Choroid plexus epithelial cell (primary cell): ENCODE measurements at regions not wholly inside any gene's neighbourhood (a gene's known extent, or its start where the extent isn't known, plus 50 kb on each side); places are given as distances from the start of the nearest gene placed in this dataset.

Experiments
- DNase-seq: peaks from one replicate; pipeline ENCODE4 v3.0.0-alpha.2; 2010; ENCODE audit warnings: low read depth
- H3K4me3 ChIP-seq: 2 replicates; pipeline ENCODE4 v1.5.1; 2011; ENCODE audit warnings: low read depth, mild to moderate bottlenecking, control low read depth, low read length, moderate library complexity
- TF ChIP-seq, protein P1 (sequence below): conservative IDR thresholded peaks from 2 replicates; pipeline ENCODE4 v1.5.1; 2011; ENCODE audit warnings: low read depth, mild to moderate bottlenecking, control low read depth, inconsistent platforms, low read length, moderate library complexity

DNA sequence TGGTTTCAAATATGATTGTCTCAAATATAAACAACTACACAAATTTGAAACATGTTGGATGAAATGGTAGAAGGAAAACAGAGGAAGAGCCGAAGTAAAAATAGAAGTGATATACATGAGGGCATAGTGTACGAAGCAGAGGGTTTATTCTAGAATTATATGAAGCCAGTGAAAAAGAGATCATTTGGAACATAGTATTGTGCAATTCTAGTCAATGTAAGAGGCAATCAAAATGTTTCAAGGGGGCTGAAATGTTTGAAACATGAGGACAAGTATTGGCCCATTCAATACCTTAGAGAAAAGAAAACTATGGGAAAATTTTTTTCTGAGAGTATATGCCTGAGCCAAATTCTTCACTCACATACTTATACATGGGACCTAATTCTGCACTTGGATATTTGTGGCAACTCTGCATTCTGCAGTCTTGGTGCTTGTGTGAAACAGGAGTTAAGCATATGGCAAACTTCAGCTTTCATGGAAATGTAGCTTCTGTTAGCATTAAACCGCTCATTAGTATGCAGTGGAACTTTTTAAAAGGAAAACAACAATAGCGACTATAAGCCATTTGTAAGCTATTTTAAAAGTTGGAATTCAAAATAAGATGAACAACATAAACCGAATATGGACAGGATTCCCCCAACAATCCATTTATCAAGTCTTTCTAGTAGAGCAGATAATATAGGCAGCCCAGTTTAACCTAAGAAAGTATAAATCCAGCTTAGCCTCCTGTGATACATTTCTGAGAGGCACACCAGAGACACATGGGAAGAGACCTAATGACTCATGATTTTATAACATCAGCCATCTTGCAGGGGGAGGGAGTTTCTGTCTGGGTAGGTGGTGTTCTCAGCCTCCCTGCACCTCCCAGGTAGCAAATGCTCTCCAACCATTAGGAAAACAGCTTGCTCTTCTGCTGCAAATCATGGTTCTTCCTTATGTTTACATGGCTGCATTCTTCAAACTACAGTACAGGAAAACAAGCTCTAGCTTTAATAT lies 197.8 kb downstream of the PAX3 start:
- TF ChIP-seq, protein P1, sequence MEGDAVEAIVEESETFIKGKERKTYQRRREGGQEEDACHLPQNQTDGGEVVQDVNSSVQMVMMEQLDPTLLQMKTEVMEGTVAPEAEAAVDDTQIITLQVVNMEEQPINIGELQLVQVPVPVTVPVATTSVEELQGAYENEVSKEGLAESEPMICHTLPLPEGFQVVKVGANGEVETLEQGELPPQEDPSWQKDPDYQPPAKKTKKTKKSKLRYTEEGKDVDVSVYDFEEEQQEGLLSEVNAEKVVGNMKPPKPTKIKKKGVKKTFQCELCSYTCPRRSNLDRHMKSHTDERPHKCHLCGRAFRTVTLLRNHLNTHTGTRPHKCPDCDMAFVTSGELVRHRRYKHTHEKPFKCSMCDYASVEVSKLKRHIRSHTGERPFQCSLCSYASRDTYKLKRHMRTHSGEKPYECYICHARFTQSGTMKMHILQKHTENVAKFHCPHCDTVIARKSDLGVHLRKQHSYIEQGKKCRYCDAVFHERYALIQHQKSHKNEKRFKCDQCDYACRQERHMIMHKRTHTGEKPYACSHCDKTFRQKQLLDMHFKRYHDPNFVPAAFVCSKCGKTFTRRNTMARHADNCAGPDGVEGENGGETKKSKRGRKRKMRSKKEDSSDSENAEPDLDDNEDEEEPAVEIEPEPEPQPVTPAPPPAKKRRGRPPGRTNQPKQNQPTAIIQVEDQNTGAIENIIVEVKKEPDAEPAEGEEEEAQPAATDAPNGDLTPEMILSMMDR: no peak
- no peak for DNase-seq
- H3K4me3 ChIP-seq: no peak overlapping the region

DNA sequence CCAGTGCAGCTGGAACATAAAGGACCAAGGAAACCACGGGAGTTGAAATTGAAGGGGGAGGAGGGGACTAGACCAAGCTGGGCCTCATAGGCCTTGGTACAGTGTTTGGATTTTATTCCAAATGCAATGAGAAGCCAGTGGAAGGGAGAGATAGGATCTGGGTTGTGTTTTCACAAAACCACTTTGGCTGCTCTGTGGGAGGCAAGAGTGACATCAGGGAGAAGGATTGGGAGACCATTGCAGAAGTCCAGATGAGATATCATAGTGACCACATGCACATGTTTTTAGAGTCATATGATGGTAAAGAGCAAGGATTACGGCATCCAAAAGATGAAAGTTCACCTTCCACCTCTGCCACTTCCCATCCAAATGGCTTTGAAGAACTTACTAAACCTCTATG lies 210.2 kb downstream of the PAX3 start:
- TF ChIP-seq, protein P1: no peak
- no peak overlapping the region for H3K4me3 ChIP-seq
- DNase-seq: no peak

DNA sequence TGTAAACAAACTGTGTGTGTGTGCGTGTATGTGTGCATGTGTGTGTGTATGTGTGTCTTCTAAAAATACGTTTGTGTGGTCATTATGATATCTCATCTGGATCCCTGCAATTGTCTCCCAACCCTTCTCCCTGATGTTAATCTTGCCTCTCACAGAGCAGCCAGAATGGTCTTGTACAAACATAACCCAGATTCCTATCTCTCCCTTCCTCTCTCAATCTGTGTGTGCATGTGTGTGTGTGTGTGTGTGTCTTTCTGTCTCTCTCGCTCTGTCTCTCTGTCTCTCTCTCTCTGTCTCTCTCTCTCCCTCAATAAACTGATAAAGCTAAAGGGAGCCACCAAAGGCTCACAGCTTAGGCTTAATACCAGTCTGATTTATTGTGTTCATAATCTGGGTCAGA lies 210.8 kb downstream of the PAX3 start:
- TF ChIP-seq, protein P1: no peak
- DNase-seq: no peak
- H3K4me3 ChIP-seq: no peak overlapping the region

DNA sequence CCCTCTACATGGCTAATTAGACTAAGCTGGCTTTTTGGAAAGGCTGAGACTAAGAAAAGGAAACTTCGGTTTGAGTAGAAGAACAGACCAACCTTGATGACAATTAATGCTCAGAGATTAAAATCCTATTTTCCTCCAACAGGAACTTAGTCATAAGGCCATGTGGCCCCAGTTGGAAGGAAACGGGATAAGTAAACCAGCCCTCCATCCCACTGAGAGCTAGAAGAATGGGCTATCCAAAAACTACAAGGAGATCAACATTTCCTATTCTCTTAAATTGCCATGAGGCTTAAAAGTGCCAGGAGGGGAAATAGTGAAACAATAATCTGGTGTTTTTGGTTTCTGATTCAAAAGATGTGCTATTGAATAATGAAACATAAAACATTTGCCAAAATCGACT lies 216.6 kb downstream of the PAX3 start:
- TF ChIP-seq, protein P1: no peak
- no peak for DNase-seq
- H3K4me3 ChIP-seq: no peak overlapping the region

DNA sequence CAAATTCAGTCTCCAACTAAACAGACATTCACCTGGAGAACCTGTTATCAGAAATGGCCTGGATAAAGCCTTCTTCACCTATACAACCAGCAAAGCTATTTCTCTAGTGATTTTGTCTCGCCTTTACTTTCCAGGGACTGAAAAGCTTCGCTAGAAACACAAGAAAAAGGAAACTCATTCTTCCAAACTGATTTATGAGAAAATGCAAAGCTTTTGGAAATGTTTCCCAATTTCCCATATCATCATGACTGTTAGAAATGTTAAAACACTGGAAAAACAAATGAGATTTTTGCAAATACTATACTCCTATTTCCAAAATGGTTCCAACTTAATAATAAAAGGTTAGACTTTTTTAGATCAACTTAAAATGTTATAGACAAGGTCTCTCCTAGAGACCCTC lies 218.7 kb downstream of the PAX3 start:
- TF ChIP-seq, protein P1: no peak
- H3K4me3 ChIP-seq: no peak overlapping the region
- no peak for DNase-seq

DNA sequence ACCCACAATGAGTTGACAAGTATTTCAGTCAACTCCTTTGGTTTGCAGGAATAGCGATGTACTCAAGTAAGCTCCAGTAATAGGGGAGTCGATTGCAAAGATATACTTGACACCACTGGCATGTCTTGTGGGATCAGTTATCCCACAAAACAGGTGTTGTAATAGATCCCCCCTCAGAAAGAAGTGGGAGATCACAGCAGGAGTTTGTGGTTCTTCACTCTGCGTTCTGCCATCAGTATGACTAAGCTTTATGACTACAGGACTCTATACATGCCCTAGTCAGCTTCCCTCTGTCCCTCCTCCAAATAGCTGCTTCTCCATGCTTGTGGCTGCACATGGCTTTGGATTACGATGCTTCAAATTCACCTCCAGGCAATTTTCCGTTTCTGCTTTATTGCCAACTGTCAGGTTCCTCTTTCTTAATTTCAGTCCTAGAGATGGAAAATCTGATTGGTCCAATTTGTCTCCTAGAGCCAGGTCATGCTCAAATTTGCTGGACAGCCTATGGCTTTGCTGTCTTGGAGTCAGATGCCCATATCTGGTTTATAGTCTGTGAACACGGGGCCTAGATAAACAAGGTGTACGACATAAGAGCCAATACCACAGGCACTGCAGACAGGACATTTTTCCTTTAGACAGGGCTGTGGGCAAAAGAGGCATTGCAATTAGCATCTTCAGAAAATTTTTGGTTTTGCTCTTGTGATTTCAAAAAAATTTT lies 221.7 kb downstream of the PAX3 start:
- no peak overlapping the region for H3K4me3 ChIP-seq
- DNase-seq: no peak
- TF ChIP-seq, protein P1: no peak
